Stimulated activated naive CD8-positive, alpha-beta T cell treated with anti-CD3 and anti-CD28 coated beads, Interleukin-15, amount 100 ng/mL, for 72 hours (primary cell): ENCODE measurements at regions not wholly inside any gene's neighbourhood (a gene's known extent, or its start where the extent isn't known, plus 50 kb on each side); places are given as distances from the start of the nearest gene placed in this dataset.
"Not testable (repeated sequence)": the region's sequence is repeated elsewhere in the genome, so short reads cannot be mapped to it uniquely, and the experiment has no call there.

ENCODE experiments used
- ATAC-seq: fragments of 150-1000 bp; cut with Tn5 transposase; 2 replicates; pipeline ENCODE4 v1.10.0; 2021; ENCODE audit warnings: mild to moderate bottlenecking, moderate library complexity
- DNase-seq, 2 donors: peaks; one replicate each; pipeline ENCODE4 v3.0.0; 2021 to 2022
- H3K27ac Mint-ChIP-seq, 2 donors: one replicate each; pipeline ENCODE4 v1.8.0; 2022; ENCODE audit warnings: mild to moderate bottlenecking in 2 of 2, mixed read lengths in 2 of 2, moderate library complexity in 2 of 2
- H3K27me3 Mint-ChIP-seq: one replicate; pipeline ENCODE4 v1.8.0; 2022; ENCODE audit warnings: mixed read lengths
- H3K4me1 Mint-ChIP-seq: one replicate; pipeline ENCODE4 v1.8.0; 2022; ENCODE audit warnings: mild to moderate bottlenecking, mixed read lengths
- H3K4me3 Mint-ChIP-seq, 2 donors: one replicate each; pipeline ENCODE4 v1.8.0; 2022; ENCODE audit warnings: mild to moderate bottlenecking in 2 of 2, mixed read lengths in 2 of 2, moderate library complexity in 1 of 2
- H3K9me3 Mint-ChIP-seq, 2 donors: one replicate each; pipeline ENCODE4 v1.8.0; 2022; ENCODE audit warnings: mixed read lengths in 2 of 2

DNA sequence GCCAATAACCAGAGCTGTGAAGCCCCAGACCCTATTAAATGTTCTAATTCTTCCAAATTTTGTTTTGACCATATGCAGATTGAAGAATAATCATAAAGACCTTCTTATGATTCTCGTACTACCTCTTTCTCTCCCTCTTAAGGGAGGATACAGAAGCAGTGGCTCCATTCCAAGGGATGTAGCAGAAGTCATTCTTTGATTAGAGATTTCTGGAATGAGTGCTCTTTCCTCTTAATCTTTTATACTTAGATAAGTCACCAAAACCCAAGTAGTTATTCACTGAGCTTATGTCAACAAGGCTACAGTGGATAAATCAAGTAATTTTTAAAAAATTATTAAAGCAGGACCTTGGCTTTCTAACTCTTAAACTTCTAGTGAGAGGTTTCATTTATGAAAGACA, 266.0 kb upstream of the STXBP5 start:
- H3K9me3 Mint-ChIP-seq: peaks cover 19 to 33% of the 10 kb centered on the region in 2 donors
- no peak overlapping the region for H3K27ac Mint-ChIP-seq
- no peak overlapping the region for H3K4me3 Mint-ChIP-seq
- H3K27me3 Mint-ChIP-seq: peaks cover 8% of the 10 kb centered on the region
- ATAC-seq (no peak), DNase-seq (no peak)
- H3K4me1 Mint-ChIP-seq: no peaks in the 10 kb centered on the region

DNA sequence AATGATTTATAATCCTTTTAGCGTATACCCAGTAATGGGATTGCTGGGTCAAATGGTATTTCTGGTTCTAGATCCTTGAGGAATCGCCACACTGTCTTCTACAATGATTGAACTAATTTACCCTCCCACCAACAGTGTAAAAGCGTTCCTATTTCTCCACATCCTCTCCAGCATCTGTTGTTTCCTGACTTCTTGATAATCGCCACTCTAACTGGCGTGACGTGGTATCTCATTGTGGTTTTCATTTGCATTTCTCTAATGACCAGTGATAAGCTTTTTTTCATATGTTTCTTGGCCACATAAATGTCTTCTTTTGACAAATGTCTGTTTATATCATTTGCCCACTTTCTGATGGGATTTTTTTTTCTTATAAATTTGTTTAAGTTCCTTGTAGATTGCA, 264.8 kb upstream of the STXBP5 start:
- H3K4me3 Mint-ChIP-seq, DNase-seq, H3K4me1 Mint-ChIP-seq, ATAC-seq, H3K27ac Mint-ChIP-seq, H3K27me3 Mint-ChIP-seq: not testable (repeated sequence)
- peaks cover 19 to 39% of the 10 kb centered on the region in 2 donors for H3K9me3 Mint-ChIP-seq

DNA sequence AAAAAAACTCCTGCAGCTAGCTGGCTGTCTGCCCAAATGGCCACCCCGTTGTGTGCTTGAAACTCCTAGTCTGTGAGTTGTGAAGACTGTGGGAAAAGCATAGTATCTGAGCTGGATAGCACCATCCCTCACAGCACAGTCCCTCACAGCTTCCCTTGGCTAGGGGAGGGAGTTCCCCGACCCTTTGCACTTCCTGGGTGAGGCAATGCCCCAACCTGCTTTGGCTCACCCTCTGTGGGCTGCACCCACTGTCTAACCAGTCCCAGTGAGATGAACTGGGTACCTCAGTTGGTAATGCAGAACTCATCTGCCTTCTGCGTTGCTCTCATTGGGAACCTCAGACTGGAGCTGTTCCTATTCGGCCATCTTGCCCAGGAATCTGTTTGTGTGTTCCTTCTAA, 260.6 kb upstream of the STXBP5 start:
- Mint-ChIP-seq H3K4me3 (no peak overlapping the region), H3K4me1 (no peaks in the 10 kb centered on the region), H3K27ac (no peak overlapping the region), H3K27me3 (peaks cover 8% of the 10 kb centered on the region), H3K9me3 (peaks cover 19 to 26% of the 10 kb centered on the region in 2 donors)
- ATAC-seq: no peak
- no peak for DNase-seq

DNA sequence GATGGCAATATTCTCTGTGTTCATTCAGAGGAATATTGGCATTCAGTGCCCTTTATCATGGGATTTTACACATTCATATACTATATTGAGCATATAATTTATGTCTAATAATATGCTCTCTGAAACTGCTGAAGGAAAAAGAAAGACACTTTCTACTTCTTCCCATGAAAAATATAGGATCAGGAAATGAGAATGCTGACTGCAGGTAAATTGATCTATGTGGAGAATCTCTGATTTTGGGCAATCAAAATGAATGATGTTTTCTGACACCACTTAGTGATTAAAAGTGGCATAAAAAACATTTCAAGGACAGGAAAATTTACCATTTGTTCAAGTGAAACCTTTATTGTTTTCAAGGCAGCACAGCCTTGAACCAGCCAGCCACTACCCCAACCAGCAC, 260.1 kb upstream of the STXBP5 start:
- Mint-ChIP-seq H3K4me3 (no peak overlapping the region), H3K4me1 (no peaks in the 10 kb centered on the region), H3K27ac (no peak overlapping the region), H3K9me3 (peaks cover 19 to 26% of the 10 kb centered on the region in 2 donors), H3K27me3 (peaks cover 8% of the 10 kb centered on the region)
- ATAC-seq (no peak), DNase-seq (no peak)

DNA sequence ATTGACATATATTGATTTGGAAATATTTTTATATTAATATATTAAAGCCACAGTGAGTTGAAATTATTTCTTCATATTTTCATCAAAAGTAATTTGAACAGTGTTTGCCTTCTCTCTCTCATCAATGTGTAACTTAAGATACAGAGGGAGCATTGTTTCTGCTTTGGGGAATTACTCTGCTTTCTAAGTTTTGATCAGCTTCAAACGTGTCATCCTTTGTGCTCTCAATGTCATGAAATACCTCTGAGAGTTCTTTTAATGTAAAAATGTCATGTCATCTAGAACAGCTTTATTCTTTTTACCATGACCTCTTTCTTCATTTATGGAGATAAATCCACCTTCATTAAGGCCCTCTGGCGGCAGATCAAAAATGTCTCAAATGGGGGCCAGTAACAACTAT, 259.4 kb upstream of the STXBP5 start:
- Mint-ChIP-seq H3K27me3 (peaks cover 8% of the 10 kb centered on the region), H3K27ac (no peak overlapping the region), H3K4me1 (peaks cover 1% of the 10 kb centered on the region), H3K9me3 (peaks cover 19 to 26% of the 10 kb centered on the region in 2 donors), H3K4me3 (no peak overlapping the region)
- ATAC-seq (no peak), DNase-seq (no peak)

DNA sequence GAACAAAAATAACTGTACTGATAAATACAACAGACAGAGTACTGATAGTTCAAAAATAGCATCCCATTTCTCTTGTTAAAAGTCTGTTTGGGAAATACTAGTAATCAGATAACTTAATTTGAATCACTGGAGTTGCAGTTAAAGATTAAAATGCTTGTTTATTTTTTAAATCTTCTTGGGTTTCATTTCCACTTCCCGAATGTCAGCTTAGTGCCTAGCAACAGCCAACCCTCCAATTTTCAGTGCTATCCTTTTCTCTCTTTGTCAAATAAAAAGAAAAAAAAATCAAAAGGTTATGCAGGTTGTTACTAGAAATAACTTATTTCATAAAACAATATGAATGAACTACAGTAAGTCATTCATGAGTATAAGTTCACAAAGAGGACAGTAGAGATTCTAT, 257.7 kb upstream of the STXBP5 start:
- no peak overlapping the region for H3K27ac Mint-ChIP-seq
- peaks cover 8% of the 10 kb centered on the region for H3K27me3 Mint-ChIP-seq
- no peak for DNase-seq
- no peak overlapping the region for H3K4me3 Mint-ChIP-seq
- ATAC-seq: no peak
- H3K4me1 Mint-ChIP-seq: peaks cover 15% of the 10 kb centered on the region
- peaks cover 11 to 19% of the 10 kb centered on the region in 2 donors for H3K9me3 Mint-ChIP-seq

DNA sequence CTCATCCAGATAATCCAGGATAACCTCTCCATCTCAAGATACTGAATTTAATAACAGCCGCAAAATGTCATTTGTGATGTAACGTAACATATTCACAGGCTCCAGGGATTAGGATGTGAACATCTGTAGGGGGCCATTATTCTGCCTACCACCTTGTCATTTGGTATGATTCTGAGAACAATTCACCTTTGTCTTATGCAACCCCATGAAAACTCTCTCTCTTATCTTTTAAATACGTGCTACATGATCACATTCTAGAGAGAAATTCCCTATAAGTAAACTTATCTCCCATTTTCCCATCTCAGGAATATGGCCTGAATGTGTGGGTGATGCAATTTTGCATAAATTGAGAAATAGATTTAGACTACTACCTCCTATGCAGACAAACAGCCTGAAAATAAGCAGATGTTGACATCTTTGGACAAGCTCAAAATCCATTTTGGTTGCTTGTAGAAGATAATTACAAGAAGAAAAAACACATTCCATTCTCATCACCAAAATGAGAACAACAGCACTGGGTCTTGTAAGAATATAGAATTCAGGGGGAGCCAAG, 255.4 kb upstream of the STXBP5 start:
- ATAC-seq (no peak), DNase-seq (no peak)
- H3K27me3 Mint-ChIP-seq: no peaks in the 10 kb centered on the region
- H3K27ac Mint-ChIP-seq: no peak overlapping the region
- peaks cover 0 to under 1% of the 10 kb centered on the region in 2 donors for H3K9me3 Mint-ChIP-seq
- H3K4me3 Mint-ChIP-seq: no peak overlapping the region
- peaks cover 15% of the 10 kb centered on the region for H3K4me1 Mint-ChIP-seq

DNA sequence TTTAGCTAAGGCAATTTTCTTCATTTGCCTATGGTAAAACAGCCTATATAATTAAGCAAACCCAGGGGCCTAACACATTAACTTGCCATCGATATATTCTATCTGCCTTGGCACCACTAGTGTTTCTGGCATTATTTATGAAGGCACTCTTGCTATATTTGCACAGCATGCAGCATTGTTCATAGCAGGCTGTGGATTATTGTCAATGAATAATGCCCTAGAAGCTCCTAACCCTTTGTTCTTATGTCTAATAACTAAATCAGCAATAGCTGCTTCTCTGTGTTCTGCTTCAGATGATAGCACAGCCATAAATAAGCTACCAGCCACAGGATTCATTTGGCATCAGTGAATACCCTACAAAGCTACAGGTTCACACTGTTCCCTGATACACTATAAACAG, 254.8 kb upstream of the STXBP5 start:
- no peaks in the 10 kb centered on the region for H3K27me3 Mint-ChIP-seq
- H3K9me3 Mint-ChIP-seq: no peaks in the 10 kb centered on the region
- DNase-seq (no peak), ATAC-seq (no peak)
- no peak overlapping the region for H3K27ac Mint-ChIP-seq
- peaks cover 15% of the 10 kb centered on the region for H3K4me1 Mint-ChIP-seq
- no peak overlapping the region for H3K4me3 Mint-ChIP-seq

DNA sequence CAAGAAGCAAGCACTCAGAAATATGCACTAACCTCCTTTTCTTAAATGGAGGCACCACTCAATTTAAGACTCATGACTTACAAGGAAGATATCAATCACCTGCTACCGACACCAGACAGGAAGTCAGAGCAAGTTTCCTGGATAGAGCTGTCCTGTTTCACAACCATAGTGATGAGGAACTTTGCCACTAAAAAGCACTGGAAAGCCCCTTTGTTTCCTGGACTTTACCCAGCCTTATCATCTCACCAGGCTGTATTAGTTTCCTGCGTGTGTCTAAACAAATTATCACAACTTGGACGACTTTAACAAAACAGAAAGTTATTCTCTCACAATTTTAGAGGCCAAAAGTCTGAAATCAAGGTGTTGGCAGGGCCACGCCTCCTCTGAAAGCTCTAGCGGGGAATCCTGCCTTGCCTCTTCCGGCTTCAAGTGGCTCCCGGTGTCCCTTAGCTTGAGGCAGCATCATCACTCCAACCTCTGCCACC, 253.8 kb upstream of the STXBP5 start:
- H3K27me3 Mint-ChIP-seq: no peaks in the 10 kb centered on the region
- no peaks in the 10 kb centered on the region for H3K9me3 Mint-ChIP-seq
- ATAC-seq (peak; percentile 90), DNase-seq (peak in 1 of 2 donors; percentile 29)
- H3K27ac Mint-ChIP-seq: peak overlapping the region; percentile 43 to 68
- peak overlapping the region; percentile 1 to 29 for H3K4me3 Mint-ChIP-seq
- H3K4me1 Mint-ChIP-seq: peaks cover 15% of the 10 kb centered on the region

DNA sequence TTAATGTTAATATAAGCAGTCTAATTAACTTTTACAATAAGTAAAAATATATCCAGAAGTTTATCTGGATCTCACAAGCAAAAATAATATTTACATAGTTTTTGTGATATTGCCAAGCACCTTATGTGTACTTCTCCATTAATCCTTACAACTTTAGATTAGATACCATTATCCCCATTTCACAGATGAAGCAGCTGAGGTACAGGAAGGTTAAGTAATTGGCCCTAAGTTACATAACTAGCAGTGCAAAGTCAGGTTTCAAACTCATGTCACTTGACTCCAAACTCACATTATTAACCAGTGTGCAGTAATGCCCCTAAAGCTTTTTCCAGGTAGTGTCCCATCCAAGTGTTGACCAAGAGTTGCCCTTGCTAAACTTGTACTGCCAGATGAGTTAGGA, 248.6 kb upstream of the STXBP5 start:
- ATAC-seq (no peak), DNase-seq (no peak)
- Mint-ChIP-seq H3K4me1 (peaks cover 6% of the 10 kb centered on the region), H3K9me3 (no peaks in the 10 kb centered on the region), H3K27me3 (no peaks in the 10 kb centered on the region), H3K27ac (no peak overlapping the region), H3K4me3 (no peak overlapping the region)

DNA sequence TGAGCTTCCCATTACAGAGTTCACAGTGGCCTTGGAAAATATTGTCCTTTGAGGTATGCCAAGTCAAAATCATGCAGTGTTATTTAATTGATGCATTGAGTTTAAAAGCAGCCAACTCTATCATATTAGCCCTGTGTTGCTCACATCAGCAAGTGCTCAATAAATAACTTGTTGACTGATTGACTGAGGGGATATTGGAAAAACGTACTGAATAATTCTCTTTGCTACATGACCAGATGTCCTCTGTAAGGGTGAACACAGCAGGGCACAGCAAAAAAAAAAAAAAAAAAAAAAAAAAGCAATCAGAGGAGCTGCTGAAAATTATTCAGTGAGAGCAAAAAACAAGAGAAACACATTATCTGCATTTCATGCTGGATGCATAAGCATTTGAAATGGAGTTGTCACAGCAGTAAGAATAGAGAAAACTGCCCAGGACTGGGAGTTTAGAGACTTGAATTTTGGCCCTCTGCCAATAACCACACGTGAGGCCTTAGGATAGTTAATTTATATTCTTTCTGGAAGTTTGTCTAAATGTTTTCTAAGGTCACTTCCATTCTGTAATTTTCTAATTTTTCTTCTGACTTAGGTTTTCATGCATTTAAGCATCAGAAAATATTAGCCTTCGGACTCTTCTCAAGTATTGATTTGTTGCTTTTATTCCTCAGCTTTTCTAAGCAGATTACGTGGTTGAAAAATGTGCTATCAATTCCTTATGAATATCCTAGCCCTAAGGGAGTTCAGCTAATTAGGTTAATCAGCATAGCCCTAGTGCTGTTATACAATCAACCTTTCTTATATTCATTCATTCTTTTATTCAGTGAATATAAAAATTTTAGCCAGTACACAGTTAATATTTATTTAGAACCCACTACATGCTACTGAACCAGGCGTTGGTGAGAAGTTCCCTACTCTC, 246.8 kb upstream of the STXBP5 start:
- Mint-ChIP-seq H3K4me3 (no peak overlapping the region), H3K27ac (peak overlapping the region in 1 of 2 donors; percentile 61), H3K27me3 (no peaks in the 10 kb centered on the region), H3K4me1 (no peaks in the 10 kb centered on the region), H3K9me3 (no peaks in the 10 kb centered on the region)
- ATAC-seq (no peak), DNase-seq (no peak)

DNA sequence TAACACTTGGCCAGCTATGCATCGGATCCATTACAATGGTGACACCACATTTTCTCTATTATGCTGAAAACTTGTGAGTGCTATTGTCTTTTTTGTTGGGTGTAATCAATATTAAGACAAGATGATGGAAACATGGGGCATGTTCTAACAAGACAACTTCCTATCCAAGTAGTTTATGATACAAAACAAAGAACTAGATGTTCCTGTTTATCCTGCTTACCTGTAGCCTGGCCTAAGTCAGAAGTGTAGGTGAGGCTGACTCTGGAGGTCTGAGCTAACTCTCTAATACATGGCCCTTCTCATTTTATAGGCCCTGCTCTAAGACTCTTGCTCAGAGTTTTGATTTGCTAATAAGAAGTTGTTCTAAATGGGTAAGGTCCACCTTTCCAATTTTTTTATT, 242.4 kb upstream of the STXBP5 start:
- Mint-ChIP-seq H3K27ac (no peak overlapping the region), H3K4me1 (no peaks in the 10 kb centered on the region), H3K9me3 (peaks cover 15 to 27% of the 10 kb centered on the region in 2 donors), H3K4me3 (no peak overlapping the region), H3K27me3 (no peaks in the 10 kb centered on the region)
- DNase-seq (no peak), ATAC-seq (no peak)

DNA sequence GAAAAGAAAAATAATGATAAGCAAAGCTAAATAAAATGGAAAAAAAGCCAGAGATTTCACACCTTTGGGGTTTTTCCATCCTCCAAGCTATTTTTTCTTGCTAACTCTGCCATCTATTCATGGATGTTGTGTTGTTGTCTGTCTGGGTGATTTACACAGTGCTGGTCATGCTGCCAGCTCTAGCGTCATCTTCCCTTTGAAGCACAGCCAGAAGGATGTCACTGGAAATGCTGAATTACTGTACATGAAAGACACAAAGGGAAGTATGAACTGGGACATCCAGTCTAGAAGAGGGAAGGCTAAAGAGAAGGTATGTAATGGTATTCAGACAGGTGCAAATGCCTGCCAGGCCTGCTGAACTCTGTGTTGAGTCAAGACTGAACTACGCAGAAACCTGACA, 241.9 kb upstream of the STXBP5 start:
- ATAC-seq (no peak), DNase-seq (no peak)
- no peaks in the 10 kb centered on the region for H3K27me3 Mint-ChIP-seq
- H3K4me1 Mint-ChIP-seq: no peaks in the 10 kb centered on the region
- H3K9me3 Mint-ChIP-seq: peaks cover 15 to 32% of the 10 kb centered on the region in 2 donors
- H3K4me3 Mint-ChIP-seq: no peak overlapping the region
- H3K27ac Mint-ChIP-seq: no peak overlapping the region

DNA sequence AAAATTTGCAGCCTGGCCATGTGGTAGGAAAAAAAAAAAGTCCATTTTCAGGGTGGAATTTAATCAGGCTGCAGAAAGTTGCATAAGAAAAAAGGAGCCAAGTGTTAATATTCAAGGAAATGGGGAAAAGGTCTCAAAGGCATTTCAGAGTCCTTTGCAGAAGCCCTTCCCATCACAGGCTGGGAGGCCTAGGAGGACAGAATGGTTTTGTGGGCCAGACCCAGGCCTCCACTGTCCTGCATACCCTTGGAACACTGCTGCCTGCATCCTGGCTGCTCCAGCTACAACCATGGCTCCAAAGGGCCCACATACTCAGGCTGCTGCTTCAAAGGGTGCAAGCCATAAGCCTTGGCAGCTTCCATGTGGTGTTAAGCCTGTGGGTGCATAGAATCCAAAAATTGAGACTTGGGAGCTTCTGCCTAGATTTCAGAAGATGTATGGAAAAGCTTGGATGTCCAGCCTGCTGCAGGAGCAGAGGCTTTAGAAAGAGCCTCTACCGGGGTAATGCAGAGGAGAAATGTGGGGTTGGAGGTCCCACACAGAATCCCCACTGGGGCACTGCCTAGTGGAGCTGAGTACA, 239.0 kb upstream of the STXBP5 start:
- H3K4me3 Mint-ChIP-seq: no peak overlapping the region
- H3K4me1 Mint-ChIP-seq: no peaks in the 10 kb centered on the region
- no peak for DNase-seq
- no peak overlapping the region for H3K27ac Mint-ChIP-seq
- H3K27me3 Mint-ChIP-seq: no peaks in the 10 kb centered on the region
- ATAC-seq: no peak
- H3K9me3 Mint-ChIP-seq: peaks cover 15 to 36% of the 10 kb centered on the region in 2 donors

DNA sequence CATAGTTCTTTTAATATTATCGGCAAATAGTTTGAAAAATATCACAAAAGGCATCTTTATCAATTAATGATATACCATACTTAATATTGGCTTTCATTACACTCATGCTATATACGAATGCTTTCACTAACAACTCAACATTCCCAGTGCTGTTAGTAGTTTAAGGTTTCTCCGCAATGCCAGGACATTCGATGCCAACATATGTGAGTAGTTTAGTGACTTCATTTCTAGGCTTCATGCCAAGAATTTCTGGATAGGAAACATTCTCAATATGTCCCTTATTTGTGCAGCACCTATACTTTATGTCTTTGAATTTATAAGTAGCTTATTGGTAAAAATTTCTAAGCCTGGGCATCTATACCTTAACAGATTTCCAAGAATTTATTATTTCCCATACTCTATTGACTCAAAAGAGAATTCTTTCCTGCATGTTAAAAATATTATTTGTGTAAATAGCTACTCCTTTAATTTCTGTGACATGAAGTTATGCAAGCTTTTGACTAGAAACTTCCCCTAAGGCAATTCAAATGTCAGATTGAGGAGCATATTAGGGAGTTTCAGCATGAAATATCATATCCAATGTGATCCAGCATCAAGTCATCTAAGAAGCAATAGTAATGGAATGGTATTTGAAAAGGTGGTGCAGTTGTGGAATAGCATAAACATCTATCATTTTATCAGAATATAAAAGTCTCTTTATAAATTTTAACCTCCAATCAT, 236.0 kb upstream of the STXBP5 start:
- H3K27ac Mint-ChIP-seq: no peak overlapping the region
- DNase-seq (no peak), ATAC-seq (no peak)
- H3K27me3 Mint-ChIP-seq: no peaks in the 10 kb centered on the region
- no peak overlapping the region for H3K4me3 Mint-ChIP-seq
- H3K9me3 Mint-ChIP-seq: peaks cover 15 to 36% of the 10 kb centered on the region in 2 donors
- no peaks in the 10 kb centered on the region for H3K4me1 Mint-ChIP-seq
